Astrocyte of the spinal cord (primary cell): ENCODE measurements at regions not wholly inside any gene's neighbourhood (a gene's known extent, or its start where the extent isn't known, plus 50 kb on each side); places are given as distances from the start of the nearest gene placed in this dataset.
A peak's percentile ranks its signal among the peaks of the same experiment; 100 is the strongest.

ENCODE experiments used
- DNase-seq: peaks from one replicate; pipeline ENCODE4 v3.0.0; 2011; ENCODE audit warnings: low read depth, low spot score
- H3K4me3 ChIP-seq: 2 replicates; pipeline ENCODE4 v1.5.1; 2011; ENCODE audit warnings: low read depth, mild to moderate bottlenecking, low read length, moderate library complexity
- CTCF ChIP-seq: IDR thresholded peaks from 2 replicates; pipeline ENCODE4 v1.5.1; 2012; ENCODE audit warnings: low read depth, mild to moderate bottlenecking, low read length, inconsistent platforms
- in situ Hi-C: cut with HindIII; loops from 2 replicates; pipeline ENCODE4 v1.10.0; 2017; ENCODE audit warnings: low sequenced_read_pairs

DNA sequence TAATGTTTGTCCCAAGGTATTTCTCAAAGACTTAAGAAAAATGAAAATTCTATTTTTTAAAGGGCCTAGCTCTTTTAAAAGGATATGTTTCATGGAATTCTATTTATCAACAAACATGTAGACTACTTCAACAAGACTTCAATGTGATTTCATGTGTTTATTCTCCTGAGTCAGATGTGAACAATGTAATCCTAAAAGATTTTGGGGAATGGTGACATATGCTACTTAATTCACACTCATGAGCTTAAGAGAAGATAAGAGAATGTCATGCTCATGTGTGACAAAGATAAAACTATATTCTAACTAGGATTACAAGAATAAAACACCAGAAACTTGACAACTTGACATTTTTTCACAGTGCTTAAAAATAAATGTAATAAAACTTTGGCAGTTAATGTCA is 127.5 kb downstream of the TES start:
- TF ChIP-seq CTCF = no peak
- no peak for DNase-seq
- no peak overlapping the region for H3K4me3 ChIP-seq
- in situ Hi-C loops = no loop called here

GRCh38 chr7:116339564-116339963 is 129.2 kb downstream of the TES start:
- no peak for TF ChIP-seq CTCF
- H3K4me3 ChIP-seq = no peak overlapping the region
- DNase-seq = peak; percentile 45
- in situ Hi-C loops = no loop called here

GRCh38 chr7:116340201-116340847 is 130.0 kb downstream of the TES start:
- no peak overlapping the region for H3K4me3 ChIP-seq
- DNase-seq = no peak
- in situ Hi-C loops = no loop called here
- no peak for TF ChIP-seq CTCF

- peak; percentile 12 for TF ChIP-seq CTCF
- DNase-seq = no peak
- H3K4me3 ChIP-seq = no peak overlapping the region
- in situ Hi-C loops = no loop called here
Measured at GRCh38 chr7:116340943-116341907, 130.9 kb downstream of the TES start.

DNA sequence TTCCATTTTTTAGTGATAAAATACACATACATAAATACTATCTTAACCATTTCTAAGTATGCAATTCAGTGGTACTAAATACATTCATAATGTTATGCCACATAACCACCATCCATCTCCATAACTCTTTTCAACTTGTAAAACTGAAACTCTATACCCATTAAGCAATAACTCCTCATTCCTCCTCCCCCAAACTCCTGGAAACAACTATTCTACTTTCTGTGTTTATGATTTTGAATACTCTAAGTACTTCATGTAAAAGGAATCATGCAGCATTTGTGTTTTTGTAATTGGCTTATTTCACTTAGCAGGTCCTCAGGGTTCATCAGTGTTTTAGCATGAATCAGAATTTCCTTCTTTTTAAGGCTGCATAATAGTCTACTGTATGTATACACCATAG is 131.8 kb downstream of the TES start:
- no peak overlapping the region for H3K4me3 ChIP-seq
- no peak for TF ChIP-seq CTCF
- in situ Hi-C loops = no loop called here
- no peak for DNase-seq

DNA sequence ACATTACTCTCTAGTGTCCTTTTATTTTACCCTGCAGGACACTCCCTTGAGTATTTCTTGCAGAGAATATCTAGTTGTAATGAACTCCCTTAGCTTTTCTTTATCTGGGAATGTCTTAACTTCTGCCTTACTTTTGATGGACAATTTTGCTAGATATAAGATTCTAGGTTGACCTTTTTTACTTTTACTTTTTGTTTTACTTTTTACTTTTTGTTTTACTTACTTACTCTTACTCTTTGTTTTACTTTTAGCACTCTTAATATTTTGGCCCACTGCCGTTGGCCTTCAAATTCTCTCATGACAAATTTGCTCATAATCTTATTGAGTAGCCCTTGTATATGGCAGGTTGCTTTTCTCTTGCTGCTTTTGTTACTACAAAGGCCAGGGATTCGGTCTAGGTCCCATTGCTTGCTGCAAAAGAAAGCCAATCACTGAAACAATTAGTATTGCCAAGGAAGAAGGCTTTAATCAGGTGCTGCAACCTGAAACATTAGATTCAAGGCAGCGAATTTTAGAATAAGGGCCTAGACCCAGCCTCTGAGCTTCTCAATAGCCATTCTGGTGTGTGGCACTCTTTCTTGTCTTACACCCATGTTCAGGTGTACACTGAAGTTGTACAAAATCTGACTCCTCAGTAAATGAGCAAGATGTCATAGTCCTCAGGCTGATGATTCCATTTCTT is 137.0 kb downstream of the TES start:
- DNase-seq = no peak
- TF ChIP-seq CTCF = no peak
- in situ Hi-C loops = no loop called here
- H3K4me3 ChIP-seq = no peak overlapping the region
